H1 (cell line): ENCODE measurements at regions not wholly inside any gene's neighbourhood (a gene's known extent, or its start where the extent isn't known, plus 50 kb on each side); places are given as distances from the start of the nearest gene placed in this dataset.

ENCODE experiments used
- CTCF ChIA-PET: fragments of 300-600 bp; sonication (Branson Sonifier 250); formaldehyde crosslinking; loops from one replicate; lab custom pipeline; 2021; ENCODE audit not compliant: partially characterized antibody; lab: Charles Lee
- POLR2A ChIA-PET: fragments of 300-600 bp; sonication (Branson Sonifier 250); formaldehyde crosslinking; loops from one replicate; lab custom pipeline; 2021; ENCODE audit warnings: inconsistent platforms; ENCODE audit not compliant: partially characterized antibody; lab: Charles Lee
- DNase-seq, 2 experiments: peaks; one replicate each; pipeline versions ENCODE4 v3.0.0 to v3.0.0-alpha.2; 2010 to 2022; ENCODE audit warnings: low spot score in 2 of 2, low read depth in 1 of 2, mixed read lengths in 1 of 2
- FAIRE-seq: peaks from 2 replicates; lab custom pipeline; 2011; peaks lifted over from hg19 to GRCh38; lab: Jason Lieb, UNC
- H2AFZ ChIP-seq: 2 replicates; pipeline ENCODE4 v1.8.1; 2012; ENCODE audit warnings: low read length, inconsistent platforms
- H2AK5ac ChIP-seq: 2 replicates; pipeline ENCODE4 v1.6.1; 2013; ENCODE audit warnings: low read depth, low read length
- H2BK120ac ChIP-seq: replicated peaks from 2 replicates; pipeline ENCODE3; 2013; ENCODE audit warnings: low read depth, low read length, inconsistent platforms
- H2BK12ac ChIP-seq: 2 replicates; pipeline ENCODE4 v1.6.1; 2013; ENCODE audit warnings: low read depth, low read length
- H2BK15ac ChIP-seq: 2 replicates; pipeline ENCODE4 v1.6.1; 2013; ENCODE audit warnings: low read length
- H2BK20ac ChIP-seq: 2 replicates; pipeline ENCODE4 v1.6.1; 2013; ENCODE audit warnings: low read length
- H2BK5ac ChIP-seq: 2 replicates; pipeline ENCODE4 v1.6.1; 2013; ENCODE audit warnings: low read depth, low read length
- H3K14ac ChIP-seq: 2 replicates; pipeline ENCODE4 v1.6.1; 2013; ENCODE audit warnings: inconsistent platforms; ENCODE audit not compliant: insufficient read length
- H3K18ac ChIP-seq: 2 replicates; pipeline ENCODE4 v1.6.1; 2013; ENCODE audit warnings: low read length; ENCODE audit errors: extremely low read depth
- H3K23ac ChIP-seq: 2 replicates; pipeline ENCODE4 v1.6.1; 2013; ENCODE audit warnings: inconsistent platforms; ENCODE audit not compliant: insufficient read length
- H3K23me2 ChIP-seq: 2 replicates; pipeline ENCODE4 v1.6.1; 2013; ENCODE audit warnings: low read depth, low read length
- H3K27ac ChIP-seq: 2 replicates; pipeline ENCODE4 v1.6.1; 2011; ENCODE audit warnings: low read depth, low read length, inconsistent platforms
- H3K27me3 ChIP-seq, 4 experiments: replicated peaks in 1 of 4; 1 replicate in 1 of 4; 2 replicates in 3 of 4; pipeline versions ENCODE4 v1.6.1 to v1.8.1; 2011 to 2013; ENCODE audit warnings: low read length in 3 of 4, mild to moderate bottlenecking in 3 of 4, inconsistent platforms in 2 of 4, mixed read lengths in 2 of 4, moderate library complexity in 1 of 4; ENCODE audit not compliant: control insufficient read depth in 3 of 4, insufficient read depth in 3 of 4; ENCODE audit errors: extremely low read depth in 1 of 4
- H3K36me3 ChIP-seq, 4 experiments: 2 replicates each; pipeline versions ENCODE4 v1.6.1 to v1.8.1; 2011 to 2013; ENCODE audit warnings: mild to moderate bottlenecking in 4 of 4, low read length in 3 of 4, moderate library complexity in 2 of 4, control low read depth in 1 of 4, inconsistent platforms in 1 of 4; ENCODE audit not compliant: insufficient read depth in 4 of 4, control insufficient read depth in 2 of 4
- H3K4ac ChIP-seq: replicated peaks from 2 replicates; pipeline ENCODE3; 2013; ENCODE audit warnings: low read length, low read depth, mixed read lengths, inconsistent platforms; ENCODE audit not compliant: insufficient read length
- H3K4me1 ChIP-seq, 4 experiments: replicated peaks in 1 of 4; 1 replicate in 1 of 4; 2 replicates in 3 of 4; pipeline versions ENCODE4 v1.6.1 to v1.8.1; 2011 to 2013; ENCODE audit warnings: low read length in 3 of 4, inconsistent platforms in 2 of 4, mixed read lengths in 1 of 4; ENCODE audit not compliant: insufficient read depth in 4 of 4, control insufficient read depth in 3 of 4
- H3K4me2 ChIP-seq, 2 experiments: 2 replicates each; pipeline versions ENCODE4 v1.6.1 to v1.8.1; 2011 to 2013; ENCODE audit warnings: low read depth in 2 of 2, low read length in 2 of 2, control low read depth in 1 of 2, inconsistent platforms in 1 of 2, mild to moderate bottlenecking in 1 of 2; ENCODE audit not compliant: insufficient read depth in 1 of 2
- H3K4me3 ChIP-seq, 4 experiments: fragments of 200-600, 300-600 bp in 1 of 4; sonication (generic), shearing (Covaris generic), sonication (Bioruptor Twin) in 1 of 4; 2 replicates each; pipeline versions ENCODE4 v1.5.1 to v1.8.1; 2011 to 2016; ENCODE audit warnings: low read length in 4 of 4, low read depth in 3 of 4, control low read depth in 2 of 4, inconsistent platforms in 2 of 4, mild to moderate bottlenecking in 2 of 4, mixed read lengths in 1 of 4, moderate library complexity in 1 of 4; ENCODE audit not compliant: insufficient read depth in 2 of 4; ENCODE audit errors: extremely low read depth in 1 of 4
- H3K56ac ChIP-seq: replicated peaks from 2 replicates; pipeline ENCODE3; 2013; ENCODE audit warnings: low read depth, mild to moderate bottlenecking, mixed read lengths, low read length, inconsistent platforms; ENCODE audit not compliant: insufficient read length
- H3K79me1 ChIP-seq: 2 replicates; pipeline ENCODE4 v1.6.1; 2013; ENCODE audit warnings: low read depth, low read length, control low read depth
- H3K79me2 ChIP-seq, 2 experiments: 2 replicates each; pipeline versions ENCODE4 v1.6.1 to v1.8.1; 2012 to 2013; ENCODE audit warnings: low read length in 2 of 2, mild to moderate bottlenecking in 2 of 2, inconsistent platforms in 1 of 2; ENCODE audit not compliant: insufficient read depth in 2 of 2, control insufficient read depth in 1 of 2
- H3K9ac ChIP-seq, 4 experiments: replicated peaks in 1 of 4; 1 replicate in 1 of 4; 2 replicates in 3 of 4; pipeline versions ENCODE4 v1.6.1 to v1.8.1; 2011 to 2013; ENCODE audit warnings: low read depth in 3 of 4, low read length in 3 of 4, control low read depth in 2 of 4, mild to moderate bottlenecking in 2 of 4, moderate library complexity in 2 of 4, inconsistent platforms in 1 of 4; ENCODE audit errors: extremely low read depth in 1 of 4
- H3K9me3 ChIP-seq, 2 experiments: 2 replicates each; pipeline versions ENCODE4 v1.6.1 to v1.8.1; 2012 to 2013; ENCODE audit warnings: mild to moderate bottlenecking in 2 of 2, moderate library complexity in 2 of 2, control low read depth in 1 of 2, inconsistent platforms in 1 of 2, low read depth in 1 of 2, low read length in 1 of 2, mixed read lengths in 1 of 2; ENCODE audit not compliant: insufficient read depth in 2 of 2
- H4K20me1 ChIP-seq, 2 experiments: replicated peaks in 1 of 2; 2 replicates each; pipeline versions ENCODE3 to v1.8.1; 2011 to 2013; ENCODE audit warnings: inconsistent platforms in 2 of 2, low read length in 2 of 2, mild to moderate bottlenecking in 1 of 2; ENCODE audit not compliant: insufficient read depth in 2 of 2, control insufficient read depth in 1 of 2
- H4K5ac ChIP-seq: 2 replicates; pipeline ENCODE4 v1.6.1; 2013; ENCODE audit warnings: low read length, low read depth, mixed read lengths, inconsistent platforms; ENCODE audit not compliant: insufficient read length
- H4K8ac ChIP-seq: 2 replicates; pipeline ENCODE4 v1.8.0; 2013; ENCODE audit warnings: mild to moderate bottlenecking, moderate library complexity, low read length, inconsistent platforms; ENCODE audit not compliant: insufficient read depth; ENCODE audit errors: extremely low read depth
- H4K91ac ChIP-seq: replicated peaks from 2 replicates; pipeline ENCODE3; 2013; ENCODE audit warnings: low read length, mixed read lengths, inconsistent platforms; ENCODE audit not compliant: insufficient read length
- BACH1 ChIP-seq: IDR thresholded peaks from 2 replicates; pipeline ENCODE4 v1.6.1; 2012; ENCODE audit warnings: low read length, improper control_type of control experiment
- CBX5 ChIP-seq: fragments of 300-800, 300-1000 bp; sonication (generic); IDR thresholded peaks from 2 replicates; pipeline ENCODE4 v1.7.1; 2016; ENCODE audit warnings: antibody characterized with exemption, low read length, low read depth
- EGR1 ChIP-seq: IDR thresholded peaks from 2 replicates; pipeline ENCODE4 v1.6.1; 2011; ENCODE audit warnings: low read depth, low read length, borderline replicate concordance
- FOSL1 ChIP-seq: IDR thresholded peaks from 2 replicates; pipeline ENCODE4 v1.6.1; 2011; ENCODE audit warnings: mild to moderate bottlenecking, low read depth, low read length, moderate library complexity; ENCODE audit not compliant: insufficient read depth
- GTF2F1 ChIP-seq: IDR thresholded peaks from 2 replicates; pipeline ENCODE4 v1.6.1; 2012; ENCODE audit warnings: low read depth, low read length, improper control_type of control experiment, borderline replicate concordance
- JUND ChIP-seq: IDR thresholded peaks from 2 replicates; pipeline ENCODE4 v1.6.1; 2011; ENCODE audit warnings: mild to moderate bottlenecking, improper control_type of control experiment, low read length
- KDM1A ChIP-seq: fragments of 200-600, 300-600 bp; sonication (generic); IDR thresholded peaks from 2 replicates; pipeline ENCODE4 v1.7.1; 2016; ENCODE audit warnings: mild to moderate bottlenecking, low read length, borderline replicate concordance
- KDM4A ChIP-seq: IDR thresholded peaks from one replicate; pipeline ENCODE4 v1.7.1; 2012; ENCODE audit warnings: low read depth, mild to moderate bottlenecking, moderate library complexity, low read length, inconsistent platforms; ENCODE audit not compliant: severe bottlenecking
- RXRA ChIP-seq: IDR thresholded peaks from 2 replicates; pipeline ENCODE4 v1.6.1; 2011; ENCODE audit warnings: low read depth, mild to moderate bottlenecking, low read length, moderate library complexity; ENCODE audit not compliant: insufficient read depth
- SIN3A ChIP-seq, 2 experiments: IDR thresholded peaks in 1 of 2; conservative IDR thresholded peaks in 1 of 2; 2 replicates each; pipeline ENCODE4 v1.6.1; 2011 to 2012; ENCODE audit warnings: low read length in 2 of 2, improper control_type of control experiment in 1 of 2, low read depth in 1 of 2, mild to moderate bottlenecking in 1 of 2
- SIRT6 ChIP-seq: IDR thresholded peaks from one replicate; pipeline ENCODE4 v1.7.1; 2012; ENCODE audit warnings: low read length, inconsistent platforms
- SP1 ChIP-seq: IDR thresholded peaks from 2 replicates; pipeline ENCODE4 v1.6.1; 2011; ENCODE audit warnings: low read depth, low read length
- TAF1 ChIP-seq: IDR thresholded peaks from 2 replicates; pipeline ENCODE4 v1.6.1; 2011; ENCODE audit warnings: mild to moderate bottlenecking, low read depth, low read length
- WGBS, 2 experiments: shearing (Covaris generic) in 1 of 2; methylation state at CpG; one replicate each; pipeline versions ENCODE4 v1.1.6 to v1.1.7; 2013 to 2015; ENCODE audit warnings: low lambda C conversion rate in 2 of 2, mixed read lengths in 2 of 2, inconsistent platforms in 1 of 2, low coverage in 1 of 2, missing lambda C conversion rate in 1 of 2; ENCODE audit not compliant: insufficient replicate concordance in 2 of 2, insufficient coverage in 1 of 2, insufficient read length in 1 of 2; ENCODE audit errors: extremely low coverage in 1 of 2, missing lambda C conversion rate in 1 of 2; 5-methylcytosine and 5-hydroxymethylcytosine counted together

DNA sequence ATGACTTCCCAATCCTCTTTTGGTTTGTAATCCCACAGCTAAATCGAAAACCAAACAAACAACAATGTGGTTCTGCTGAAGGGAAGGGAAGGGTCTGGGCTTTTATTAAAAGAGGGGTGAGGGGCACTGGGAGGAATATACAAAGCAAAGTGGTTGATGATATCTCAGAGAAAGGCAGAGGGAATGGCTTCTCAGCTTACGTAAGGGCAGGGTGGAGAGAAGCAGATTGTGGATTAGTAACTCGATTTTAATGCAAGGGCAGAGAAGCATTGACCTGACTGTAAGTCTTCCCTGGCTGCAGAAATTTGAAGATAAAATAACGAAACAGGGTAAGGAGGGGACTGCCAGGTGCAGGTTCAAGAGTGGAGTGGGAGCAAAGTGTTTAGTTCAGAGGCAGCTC is 438.2 kb upstream of the LRRC7 start:
- Histone ChIP-seq H3K4me3 (no peak overlapping the region), H3K4ac (no peak overlapping the region), H4K8ac (no peak overlapping the region), H3K23ac (no peak overlapping the region), H4K20me1 (no peaks in the 10 kb centered on the region), H2AFZ (peak overlapping the region; percentile 89), H3K27me3 (no peaks in the 10 kb centered on the region), H2BK15ac (no peak overlapping the region), H3K23me2 (no peaks in the 10 kb centered on the region), H2BK5ac (no peak overlapping the region), H3K18ac (no peak overlapping the region), H3K9me3 (no peaks in the 10 kb centered on the region), H3K79me1 (no peaks in the 10 kb centered on the region), H2AK5ac (no peak overlapping the region), H2BK20ac (no peak overlapping the region), H3K36me3 (no peaks in the 10 kb centered on the region), H4K5ac (no peak overlapping the region), H3K27ac (no peak overlapping the region), H3K79me2 (no peaks in the 10 kb centered on the region), H3K9ac (no peak overlapping the region), H3K14ac (no peak overlapping the region), H3K4me1 (peaks cover 0 to 7% (median 5%) of the 10 kb centered on the region in 4 experiments; a peak in 3 of 7 replicates), H2BK120ac (no peak overlapping the region), H4K91ac (no peak overlapping the region), H3K4me2 (no peak overlapping the region), H2BK12ac (no peak overlapping the region), H3K56ac (no peak overlapping the region)
- TF ChIP-seq CBX5 (no peak), KDM1A (no peak), SIRT6 (no peak), EGR1 (no peak), GTF2F1 (no peak), KDM4A (no peak), JUND (no peak), FOSL1 (no peak), RXRA (no peak), BACH1 (no peak), SIN3A (conservative IDR thresholded peaks at IDR 0.05 in 1 of 2, IDR thresholded peaks at IDR 0.05 in 1 of 2; ENCODE audit: low read depth in 1 of 2, low read length in 2 of 2) (no peak), TAF1 (no peak), SP1 (no peak)
- POLR2A ChIA-PET, result no interaction called here
- WGBS, 2 experiments, result 90% methylated on average over 4 of the region's 4 CpGs; no CpG with 5 or more reads in 1 of the 2 experiments
- CTCF ChIA-PET, result no interaction called here
- FAIRE-seq (no peak), DNase-seq (no peak)
